Naive B cell (primary cell): ENCODE measurements at regions not wholly inside any gene's neighbourhood (a gene's known extent, or its start where the extent isn't known, plus 50 kb on each side); places are given as distances from the start of the nearest gene placed in this dataset.
"Not testable (repeated sequence)": the region's sequence is repeated elsewhere in the genome, so short reads cannot be mapped to it uniquely, and the experiment has no call there.

ENCODE experiments used
- ATAC-seq, 2 donors: fragments of 150-1000 bp; cut with Tn5 transposase; 2 replicates each; pipeline ENCODE4 v1.10.0; 2021; ENCODE audit warnings: low read depth in 2 of 2, mild to moderate bottlenecking in 2 of 2, moderate library complexity in 2 of 2
- DNase-seq: peaks from one replicate; pipeline ENCODE4 v3.0.0; 2022
- H3K27ac Mint-ChIP-seq, 6 donors: one replicate each; pipeline ENCODE4 v1.8.0; 2020 to 2022; ENCODE audit warnings: mild to moderate bottlenecking in 6 of 6, mixed read lengths in 6 of 6, moderate library complexity in 5 of 6, inconsistent platforms in 2 of 6
- H3K27me3 Mint-ChIP-seq, 3 donors: one replicate each; pipeline ENCODE4 v1.8.0; 2021 to 2022; ENCODE audit warnings: mixed read lengths in 3 of 3, mild to moderate bottlenecking in 1 of 3
- H3K36me3 Mint-ChIP-seq, 2 donors: one replicate each; pipeline ENCODE4 v1.8.0; 2020 to 2022; ENCODE audit warnings: mixed read lengths in 2 of 2, inconsistent platforms in 1 of 2, mild to moderate bottlenecking in 1 of 2
- H3K4me1 Mint-ChIP-seq, 3 donors: one replicate each; pipeline ENCODE4 v1.8.0; 2020 to 2022; ENCODE audit warnings: mixed read lengths in 3 of 3, inconsistent platforms in 1 of 3, mild to moderate bottlenecking in 1 of 3, moderate library complexity in 1 of 3
- H3K4me3 Mint-ChIP-seq, 8 donors: one replicate each; pipeline ENCODE4 v1.8.0; 2020 to 2022; ENCODE audit warnings: mild to moderate bottlenecking in 8 of 8, mixed read lengths in 8 of 8, moderate library complexity in 8 of 8, inconsistent platforms in 2 of 8
- H3K9me3 Mint-ChIP-seq, 7 donors: one replicate each; pipeline ENCODE4 v1.8.0; 2020 to 2022; ENCODE audit warnings: mixed read lengths in 7 of 7, mild to moderate bottlenecking in 5 of 7, inconsistent platforms in 2 of 7, moderate library complexity in 1 of 7

- Mint-ChIP-seq H3K9me3 (peaks cover 5 to 31% (median 17%) of the 10 kb centered on the region in 7 donors), H3K4me3 (peak overlapping the region in 1 of 8 donors; percentile 20), H3K27me3 (peaks cover 0 to 14% (median 0%) of the 10 kb centered on the region in 3 donors), H3K36me3 (peaks cover 4 to 10% of the 10 kb centered on the region in 2 donors), H3K4me1 (no peaks in the 10 kb centered on the region), H3K27ac (no peak overlapping the region)
- ATAC-seq = no peak
- no peak for DNase-seq
Observed at GRCh38 chr22:48778308-48779195, 1049.1 kb downstream of the BRD1 start.

DNA sequence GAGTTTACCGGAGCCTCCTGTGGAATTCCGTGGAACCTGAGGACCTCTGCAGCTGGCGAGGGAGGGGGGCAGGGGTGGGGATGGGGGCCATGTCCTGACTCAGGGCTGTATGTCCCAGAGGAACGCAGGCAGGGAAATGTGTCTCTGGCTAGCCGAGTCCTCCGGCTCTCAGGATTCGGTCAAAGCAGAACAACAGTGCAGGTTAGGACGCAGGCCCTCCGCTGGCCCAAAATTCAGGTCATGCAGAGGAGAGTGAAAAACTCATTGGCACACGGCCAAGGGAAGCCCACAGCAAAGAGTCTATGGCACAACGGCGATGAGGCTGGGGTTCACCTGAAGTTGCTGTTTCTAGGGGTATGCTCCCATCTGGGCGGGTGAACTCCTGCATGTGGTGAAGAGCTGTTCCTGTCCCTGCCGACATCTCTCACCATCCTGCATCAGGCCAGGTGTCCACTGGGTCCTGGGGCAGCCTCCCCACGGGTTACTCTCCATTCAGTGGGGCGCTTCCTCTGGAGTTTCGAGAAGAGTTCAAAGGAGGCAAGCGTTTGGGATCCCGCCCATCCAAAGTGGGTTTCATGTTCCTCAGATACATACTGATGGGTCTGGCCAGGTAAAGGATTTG lies 1055.3 kb downstream of the BRD1 start:
- Mint-ChIP-seq H3K4me1 (no peaks in the 10 kb centered on the region), H3K9me3 (peaks cover 5 to 46% (median 20%) of the 10 kb centered on the region in 7 donors), H3K36me3 (peaks cover 0 to 4% of the 10 kb centered on the region in 2 donors), H3K27me3 (peaks cover 0 to 7% (median 0%) of the 10 kb centered on the region in 3 donors), H3K4me3 (no peak overlapping the region), H3K27ac (no peak overlapping the region)
- no peak for DNase-seq
- no peak for ATAC-seq

DNA sequence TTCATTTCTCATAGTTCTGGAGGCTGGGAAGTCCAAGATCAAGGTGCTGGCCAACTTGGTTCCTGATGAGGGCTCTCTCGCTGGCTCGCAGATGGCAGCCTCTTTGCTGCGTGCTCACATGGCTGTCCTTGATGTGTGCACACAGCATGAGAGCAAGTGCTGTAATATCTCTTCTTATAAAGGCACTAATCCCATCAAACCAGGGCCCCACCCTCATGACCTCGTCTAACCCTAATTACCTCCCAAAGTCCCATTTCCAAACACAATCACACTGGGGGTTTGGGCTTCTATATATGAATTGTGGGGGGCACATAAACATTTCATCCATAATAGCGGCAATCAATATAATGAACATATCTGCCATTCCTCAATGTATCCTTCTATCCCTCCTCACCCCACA lies 1062.1 kb downstream of the BRD1 start:
- peaks cover 0 to 5% (median 4%) of the 10 kb centered on the region in 3 donors for H3K27me3 Mint-ChIP-seq

DNA sequence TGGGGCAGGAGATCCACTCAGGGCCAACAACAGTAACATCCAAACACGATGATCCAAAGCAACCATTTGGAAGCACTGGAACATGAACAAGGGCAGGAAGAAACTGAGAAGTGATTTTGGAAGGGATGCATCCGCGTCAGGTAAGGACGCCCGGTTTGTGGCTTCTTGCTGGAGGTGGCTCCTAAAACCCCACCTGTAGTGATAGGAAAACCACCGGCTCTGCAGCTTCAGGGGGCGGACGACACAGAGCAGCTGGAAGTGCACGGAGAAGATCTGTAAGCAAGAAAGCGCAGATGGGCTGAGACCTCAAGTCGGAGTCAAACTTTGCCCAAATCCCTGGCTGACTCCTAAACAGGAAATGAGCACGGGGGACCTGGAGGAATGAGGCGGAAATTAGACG lies 1066.1 kb downstream of the BRD1 start:
- no peak for DNase-seq
- Mint-ChIP-seq H3K36me3 (no peaks in the 10 kb centered on the region), H3K4me1 (no peaks in the 10 kb centered on the region), H3K4me3 (no peak overlapping the region), H3K9me3 (peaks cover 5 to 24% (median 13%) of the 10 kb centered on the region in 7 donors), H3K27me3 (peaks cover 0 to 12% (median 11%) of the 10 kb centered on the region in 3 donors), H3K27ac (no peak overlapping the region)
- no peak for ATAC-seq

More for the DNA sequence above, 1062.1 kb downstream of the BRD1 start:
- Mint-ChIP-seq H3K36me3 (no peaks in the 10 kb centered on the region), H3K4me1 (no peaks in the 10 kb centered on the region), H3K27ac (no peak overlapping the region), H3K9me3 (peaks cover 5 to 46% (median 27%) of the 10 kb centered on the region in 7 donors), H3K4me3 (no peak overlapping the region)
- ATAC-seq = no peak
- DNase-seq = no peak

GRCh38 chr22:48760481-48761390 lies 1066.9 kb downstream of the BRD1 start:
- H3K27me3 Mint-ChIP-seq = peaks cover 0 to 19% (median 17%) of the 10 kb centered on the region in 3 donors
- DNase-seq = no peak
- no peak for ATAC-seq
- no peak overlapping the region for H3K4me3 Mint-ChIP-seq
- peaks cover 5 to 21% (median 11%) of the 10 kb centered on the region in 7 donors for H3K9me3 Mint-ChIP-seq
- H3K36me3 Mint-ChIP-seq = no peaks in the 10 kb centered on the region
- no peak overlapping the region for H3K27ac Mint-ChIP-seq
- no peaks in the 10 kb centered on the region for H3K4me1 Mint-ChIP-seq

DNA sequence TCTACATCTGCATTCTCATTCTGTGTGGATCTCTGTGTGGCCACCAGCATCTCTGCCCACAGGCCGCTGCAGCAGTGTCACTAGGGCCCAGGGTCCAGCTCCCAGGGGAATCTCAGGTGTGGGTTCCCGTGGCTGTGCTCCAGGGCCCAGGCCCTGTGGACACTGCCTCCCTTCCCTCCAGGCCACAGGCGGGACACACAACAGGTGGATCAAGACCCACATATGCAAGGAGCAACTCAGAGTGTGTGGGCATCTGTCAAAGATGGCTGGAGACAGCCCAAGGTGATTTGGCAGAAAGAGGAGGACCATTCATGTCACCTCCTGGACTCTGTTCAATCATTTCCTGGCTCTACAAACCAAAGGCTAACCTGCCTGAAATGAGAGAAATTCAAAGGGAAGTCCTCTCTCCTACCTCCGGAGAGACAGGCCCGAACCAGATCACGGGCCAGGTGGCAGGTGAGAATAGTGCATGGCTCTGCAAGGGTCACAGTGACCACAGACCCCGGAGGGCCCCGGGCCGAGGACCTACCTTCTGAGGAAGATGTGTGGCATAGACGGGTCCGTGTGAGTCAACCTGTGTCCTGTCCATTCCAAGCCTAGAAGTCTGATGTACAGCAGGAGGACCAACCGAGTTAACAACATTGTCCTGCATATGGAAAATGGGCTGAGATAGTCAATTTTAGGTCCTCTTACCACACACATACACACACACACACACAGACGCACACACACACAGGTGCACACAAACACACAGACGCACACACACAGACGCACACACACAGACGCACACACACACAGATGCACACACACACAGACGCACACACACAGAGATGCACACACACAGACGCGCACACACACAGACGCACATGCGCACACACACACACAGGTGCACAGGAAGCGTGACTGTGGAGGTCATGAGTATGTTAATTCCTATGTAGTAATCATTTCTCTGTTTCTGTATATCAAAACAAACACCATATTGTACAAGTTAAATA lies 1068.5 kb downstream of the BRD1 start:
- H3K4me1 Mint-ChIP-seq = no peaks in the 10 kb centered on the region
- H3K36me3 Mint-ChIP-seq = no peaks in the 10 kb centered on the region
- H3K27me3 Mint-ChIP-seq = peaks cover 0 to 19% (median 17%) of the 10 kb centered on the region in 3 donors
- no peak for DNase-seq
- H3K27ac Mint-ChIP-seq = no peak overlapping the region
- peak overlapping the region in 1 of 8 donors; percentile 0 for H3K4me3 Mint-ChIP-seq
- H3K9me3 Mint-ChIP-seq = peaks cover 0 to 6% (median 3%) of the 10 kb centered on the region in 7 donors
- no peak for ATAC-seq

- peaks cover 0 to 19% (median 17%) of the 10 kb centered on the region in 3 donors for H3K27me3 Mint-ChIP-seq
- no peaks in the 10 kb centered on the region for H3K4me1 Mint-ChIP-seq
- DNase-seq = no peak
- H3K4me3 Mint-ChIP-seq = no peak overlapping the region
- H3K36me3 Mint-ChIP-seq = no peaks in the 10 kb centered on the region
- peaks cover 0 to 4% (median 2%) of the 10 kb centered on the region in 7 donors for H3K9me3 Mint-ChIP-seq
- peak overlapping the region in 1 of 6 donors; percentile 78 for H3K27ac Mint-ChIP-seq
- no peak for ATAC-seq
Observed at GRCh38 chr22:48757985-48758561, 1069.6 kb downstream of the BRD1 start.

DNA sequence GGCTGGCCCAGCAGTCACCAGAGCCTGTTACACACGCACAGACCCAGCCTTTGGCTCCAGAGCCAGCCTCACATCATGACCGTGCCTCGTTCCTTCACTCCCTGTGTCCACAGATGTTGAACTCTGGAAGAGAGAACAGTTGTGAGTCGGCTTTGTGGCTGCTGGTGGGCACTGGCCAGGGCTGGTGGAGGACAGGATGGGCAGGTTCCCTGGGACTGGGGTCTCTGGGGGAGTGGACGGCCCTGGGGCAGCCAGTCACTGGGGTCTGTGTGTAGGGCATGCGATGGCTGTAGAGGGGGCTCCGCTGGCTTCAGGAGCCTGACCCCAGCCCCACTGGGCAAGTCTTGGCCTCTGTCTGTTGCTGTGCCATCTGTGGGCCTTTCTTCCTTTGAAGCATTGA lies 1070.1 kb downstream of the BRD1 start:
- DNase-seq = no peak
- no peaks in the 10 kb centered on the region for H3K4me1 Mint-ChIP-seq
- H3K27ac Mint-ChIP-seq = no peak overlapping the region
- H3K27me3 Mint-ChIP-seq = peaks cover 0 to 19% (median 17%) of the 10 kb centered on the region in 3 donors
- no peak for ATAC-seq
- H3K36me3 Mint-ChIP-seq = no peaks in the 10 kb centered on the region
- H3K4me3 Mint-ChIP-seq = no peak overlapping the region
- peaks cover 0 to 4% (median 2%) of the 10 kb centered on the region in 7 donors for H3K9me3 Mint-ChIP-seq

DNA sequence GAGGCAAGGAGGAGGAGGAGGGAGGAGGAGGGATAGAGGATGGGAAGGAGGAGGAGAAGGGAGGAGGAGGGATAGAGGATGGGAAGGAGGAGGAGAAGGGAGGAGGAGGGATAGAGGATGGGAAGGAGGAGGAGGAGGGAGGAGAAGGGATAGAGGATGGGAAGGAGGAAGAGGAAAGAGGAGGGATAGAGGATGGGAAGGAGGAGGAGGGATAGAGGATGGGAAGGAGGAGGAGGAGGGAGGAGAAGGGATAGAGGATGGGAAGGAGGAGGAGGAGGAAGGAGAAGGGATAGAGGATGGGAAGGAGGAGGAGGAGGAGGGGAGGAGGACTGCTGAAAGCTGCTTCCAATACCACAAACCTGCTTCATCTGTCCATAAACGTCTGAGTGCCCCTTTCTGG lies 1070.5 kb downstream of the BRD1 start:
- not testable (repeated sequence) for ATAC-seq, H3K4me1 Mint-ChIP-seq, DNase-seq, H3K4me3 Mint-ChIP-seq, H3K36me3 Mint-ChIP-seq, H3K27ac Mint-ChIP-seq, H3K9me3 Mint-ChIP-seq
- H3K27me3 Mint-ChIP-seq = peaks cover 0 to 19% (median 14%) of the 10 kb centered on the region in 3 donors

GRCh38 chr22:48756146-48757111 lies 1071.2 kb downstream of the BRD1 start:
- no peaks in the 10 kb centered on the region for H3K4me1 Mint-ChIP-seq
- H3K27ac Mint-ChIP-seq = peak overlapping the region in 1 of 6 donors; percentile 85
- H3K36me3 Mint-ChIP-seq = no peaks in the 10 kb centered on the region
- H3K4me3 Mint-ChIP-seq = no peak overlapping the region
- ATAC-seq (no peak), DNase-seq (no peak)
- H3K27me3 Mint-ChIP-seq = peaks cover 0 to 19% (median 12%) of the 10 kb centered on the region in 3 donors
- peaks cover 0 to 4% (median 0%) of the 10 kb centered on the region in 7 donors for H3K9me3 Mint-ChIP-seq
